ENCODE measurements at regions not wholly inside any gene's neighbourhood (a gene's known extent, or its start where the extent isn't known, plus 50 kb on each side); places are given as distances from the start of the nearest gene placed in this dataset.

DNA sequence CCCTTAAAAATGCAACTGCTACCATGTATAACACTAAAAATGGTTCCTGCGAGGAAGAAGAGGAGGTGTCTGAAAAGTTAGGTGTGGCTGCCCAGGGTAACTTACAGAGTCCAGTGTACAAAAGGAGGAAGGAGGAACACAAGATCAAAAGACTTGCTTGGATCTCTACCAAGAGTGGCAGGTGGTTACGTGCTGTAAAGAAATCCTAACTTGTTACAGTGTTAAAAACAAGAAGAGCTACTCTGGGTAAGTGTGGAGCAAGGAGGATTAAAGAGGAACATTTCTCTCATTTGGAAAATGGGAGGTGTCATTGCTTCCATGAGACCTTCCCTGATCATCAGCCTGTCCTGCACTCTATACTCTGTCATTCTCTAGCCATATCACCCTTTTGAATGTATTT, 242.0 kb downstream of the PTTG2 start:
- H3K4me3 ChIP-seq (ENCODE audit: low read depth, low read length): no peak overlapping the region
- TF ChIP-seq, protein P1, sequence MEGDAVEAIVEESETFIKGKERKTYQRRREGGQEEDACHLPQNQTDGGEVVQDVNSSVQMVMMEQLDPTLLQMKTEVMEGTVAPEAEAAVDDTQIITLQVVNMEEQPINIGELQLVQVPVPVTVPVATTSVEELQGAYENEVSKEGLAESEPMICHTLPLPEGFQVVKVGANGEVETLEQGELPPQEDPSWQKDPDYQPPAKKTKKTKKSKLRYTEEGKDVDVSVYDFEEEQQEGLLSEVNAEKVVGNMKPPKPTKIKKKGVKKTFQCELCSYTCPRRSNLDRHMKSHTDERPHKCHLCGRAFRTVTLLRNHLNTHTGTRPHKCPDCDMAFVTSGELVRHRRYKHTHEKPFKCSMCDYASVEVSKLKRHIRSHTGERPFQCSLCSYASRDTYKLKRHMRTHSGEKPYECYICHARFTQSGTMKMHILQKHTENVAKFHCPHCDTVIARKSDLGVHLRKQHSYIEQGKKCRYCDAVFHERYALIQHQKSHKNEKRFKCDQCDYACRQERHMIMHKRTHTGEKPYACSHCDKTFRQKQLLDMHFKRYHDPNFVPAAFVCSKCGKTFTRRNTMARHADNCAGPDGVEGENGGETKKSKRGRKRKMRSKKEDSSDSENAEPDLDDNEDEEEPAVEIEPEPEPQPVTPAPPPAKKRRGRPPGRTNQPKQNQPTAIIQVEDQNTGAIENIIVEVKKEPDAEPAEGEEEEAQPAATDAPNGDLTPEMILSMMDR (conservative IDR thresholded peaks at IDR 0.05; ENCODE audit: low read depth, low read length): no peak
- DNase-seq (ENCODE audit: low read depth): no peak

DNA sequence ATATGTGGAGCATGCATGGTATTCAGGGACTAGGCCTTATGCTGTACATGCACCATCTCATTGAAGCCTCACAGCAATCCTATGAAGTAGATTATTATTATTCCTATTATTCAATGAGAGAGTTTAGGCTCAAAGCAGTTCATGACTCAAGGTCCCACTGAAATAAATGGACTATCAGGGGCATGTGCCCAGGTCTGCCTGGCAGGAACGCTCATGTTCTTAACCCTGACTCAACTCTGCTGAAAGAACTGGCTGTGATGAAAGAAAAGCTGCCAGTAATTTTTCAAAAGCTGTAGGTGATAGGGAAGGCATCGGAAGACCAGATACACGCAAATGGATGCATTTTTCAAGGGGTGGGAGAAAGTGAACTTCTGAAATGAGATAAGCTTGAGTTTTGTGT, 243.4 kb downstream of the PTTG2 start:
- TF ChIP-seq, protein P1 (conservative IDR thresholded peaks at IDR 0.05; ENCODE audit: low read depth, low read length): no peak
- H3K4me3 ChIP-seq (ENCODE audit: low read depth, low read length): no peak overlapping the region
- no peak for DNase-seq (ENCODE audit: low read depth)

DNA sequence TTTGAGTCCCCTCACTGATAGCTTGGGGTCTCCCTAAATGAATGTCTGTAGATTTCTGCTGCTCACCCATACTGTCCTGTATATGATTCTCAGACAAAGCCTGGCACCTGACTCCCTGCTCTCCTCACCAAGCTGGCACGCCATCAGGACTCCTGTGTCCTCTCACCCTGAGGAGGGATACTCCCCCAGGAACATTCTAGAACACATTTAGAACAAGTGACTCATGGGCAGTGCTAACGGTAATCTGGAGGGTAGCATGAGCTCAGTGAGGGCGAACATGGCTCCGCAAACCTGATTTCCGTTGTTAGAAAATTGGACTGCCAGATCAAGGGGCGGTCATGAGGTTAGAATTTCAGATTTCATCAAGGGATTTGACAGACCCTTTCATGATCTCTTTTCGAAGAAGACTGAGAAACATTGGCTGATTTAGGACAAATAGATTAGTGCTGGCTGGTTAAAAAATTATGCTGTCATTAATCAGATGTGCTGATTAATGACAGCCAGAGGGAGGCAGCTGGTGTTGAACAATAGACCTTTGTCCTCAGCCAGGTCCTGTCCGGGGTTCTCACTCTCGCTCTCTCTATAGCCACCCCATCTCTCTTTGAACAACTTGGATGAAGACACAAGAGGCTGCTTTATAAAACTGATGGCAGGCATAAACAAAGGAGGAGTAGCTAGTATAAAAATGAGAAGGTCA, 244.3 kb downstream of the PTTG2 start:
- no peak overlapping the region for H3K4me3 ChIP-seq (ENCODE audit: low read depth, low read length)
- TF ChIP-seq, protein P1 (conservative IDR thresholded peaks at IDR 0.05; ENCODE audit: low read depth, low read length): no peak
- no peak for DNase-seq (ENCODE audit: low read depth)

DNA sequence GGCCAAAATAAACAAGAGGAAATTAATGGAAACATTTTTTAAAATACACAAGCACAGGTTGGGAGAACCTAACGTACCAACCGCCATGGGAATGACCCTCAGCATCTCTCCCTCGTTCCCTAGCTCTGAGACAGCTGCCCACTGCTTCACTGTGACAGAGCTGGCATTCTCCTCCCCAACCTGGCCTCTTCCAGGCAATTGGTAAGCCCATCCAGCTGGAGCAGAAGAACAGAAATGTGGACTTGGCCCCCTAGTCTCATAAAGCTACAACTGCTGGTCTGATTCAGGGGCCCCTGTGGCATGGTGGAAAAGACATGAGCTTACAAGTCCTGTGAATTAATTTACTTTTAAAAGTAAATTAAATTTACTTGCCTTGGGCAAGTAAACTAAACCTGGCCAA, 245.1 kb downstream of the PTTG2 start:
- no peak overlapping the region for H3K4me3 ChIP-seq (ENCODE audit: low read depth, low read length)
- no peak for DNase-seq (ENCODE audit: low read depth)
- TF ChIP-seq, protein P1 (conservative IDR thresholded peaks at IDR 0.05; ENCODE audit: low read depth, low read length): no peak

DNA sequence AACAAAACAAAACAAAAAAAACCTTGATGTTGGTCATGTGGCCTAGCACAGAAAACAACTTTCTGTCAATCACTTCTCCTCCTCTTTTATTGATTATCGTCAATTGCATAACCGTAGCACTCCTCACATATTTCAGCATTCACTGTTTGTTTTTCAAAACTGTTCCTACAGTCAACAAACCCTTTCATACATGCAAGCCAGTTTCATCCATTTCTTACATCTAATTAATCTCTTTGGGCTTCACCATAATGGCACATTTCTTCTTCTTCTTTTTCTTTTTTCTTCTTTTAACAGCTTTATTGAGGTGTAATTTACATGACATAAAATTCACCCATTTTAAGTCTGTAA, 246.9 kb downstream of the PTTG2 start:
- no peak for DNase-seq (ENCODE audit: low read depth)
- no peak overlapping the region for H3K4me3 ChIP-seq (ENCODE audit: low read depth, low read length)
- TF ChIP-seq, protein P1 (conservative IDR thresholded peaks at IDR 0.05; ENCODE audit: low read depth, low read length): no peak

DNA sequence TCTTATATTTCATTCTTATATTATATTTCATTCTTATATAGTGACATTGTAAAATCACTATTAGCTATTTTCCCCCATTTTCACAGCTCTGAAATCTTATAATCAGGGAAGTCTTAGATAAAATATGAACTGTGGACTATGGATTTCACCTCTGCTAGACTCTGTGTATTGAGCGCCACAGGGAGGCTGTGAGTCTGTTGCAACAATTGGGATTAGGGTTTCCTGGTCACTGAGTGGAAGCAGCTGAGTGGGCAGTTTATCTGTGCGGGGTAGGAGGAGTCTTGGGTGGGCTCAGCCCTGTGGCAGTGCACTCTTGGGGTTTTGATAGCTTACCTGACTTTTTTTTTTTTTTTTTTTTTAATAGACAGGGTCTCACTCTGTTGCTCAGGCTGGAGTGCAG, 249.5 kb downstream of the PTTG2 start:
- no peak overlapping the region for H3K4me3 ChIP-seq (ENCODE audit: low read depth, low read length)
- TF ChIP-seq, protein P1 (conservative IDR thresholded peaks at IDR 0.05; ENCODE audit: low read depth, low read length): no peak
- DNase-seq (ENCODE audit: low read depth): no peak

DNA sequence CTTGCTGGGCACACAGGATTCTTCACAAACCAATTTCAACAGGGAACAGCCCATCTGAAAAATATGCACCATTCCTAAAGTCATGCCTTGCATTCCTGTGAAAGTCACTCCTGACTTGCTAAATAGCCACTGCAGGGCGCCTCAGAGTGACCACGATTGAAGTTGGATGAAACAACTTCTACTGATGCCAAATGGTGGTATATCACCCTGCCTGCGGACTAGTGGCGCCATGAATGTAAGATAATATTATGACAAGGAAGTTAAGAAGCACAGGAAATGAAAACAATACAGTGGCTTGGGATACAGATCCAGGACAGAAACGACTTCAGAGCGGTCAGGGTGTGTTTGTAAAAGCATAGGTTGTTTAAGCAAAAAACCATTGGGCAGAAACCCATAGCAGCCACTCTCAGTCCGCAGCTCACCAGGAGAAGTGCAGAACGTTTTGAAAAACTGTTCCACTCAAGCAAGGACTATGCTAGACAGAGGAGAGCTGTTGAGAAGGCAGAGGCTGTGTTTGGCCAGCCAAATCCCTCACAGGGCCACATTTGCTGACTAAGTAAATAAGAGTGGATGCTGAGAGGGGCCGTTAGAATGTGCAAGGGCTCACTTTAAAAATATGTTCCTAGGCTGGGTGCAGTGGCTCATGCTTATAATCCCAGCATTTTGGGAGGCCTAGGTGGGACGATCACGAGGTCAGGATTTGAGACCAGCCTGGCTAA, 250.4 kb downstream of the PTTG2 start:
- TF ChIP-seq, protein P1 (conservative IDR thresholded peaks at IDR 0.05; ENCODE audit: low read depth, low read length): no peak
- H3K4me3 ChIP-seq (ENCODE audit: low read depth, low read length): no peak overlapping the region
- no peak for DNase-seq (ENCODE audit: low read depth)
